ENCODE measurements at regions not wholly inside any gene's neighbourhood (a gene's known extent, or its start where the extent isn't known, plus 50 kb on each side); places are given as distances from the start of the nearest gene placed in this dataset.
"Not testable (repeated sequence)": the region's sequence is repeated elsewhere in the genome, so short reads cannot be mapped to it uniquely, and the experiment has no call there.

GRCh38 chr6:11403035-11403601 lies 134.4 kb upstream of the TMEM170B start:
- TF ChIP-seq CTCF (IDR thresholded peaks at IDR 0.05) (no peak), POLR2AphosphoS5 (IDR thresholded peaks at IDR 0.05) (no peak), EP300 (IDR thresholded peaks at IDR 0.05) (no peak), POLR2A (IDR thresholded peaks at IDR 0.05) (no peak)

DNA sequence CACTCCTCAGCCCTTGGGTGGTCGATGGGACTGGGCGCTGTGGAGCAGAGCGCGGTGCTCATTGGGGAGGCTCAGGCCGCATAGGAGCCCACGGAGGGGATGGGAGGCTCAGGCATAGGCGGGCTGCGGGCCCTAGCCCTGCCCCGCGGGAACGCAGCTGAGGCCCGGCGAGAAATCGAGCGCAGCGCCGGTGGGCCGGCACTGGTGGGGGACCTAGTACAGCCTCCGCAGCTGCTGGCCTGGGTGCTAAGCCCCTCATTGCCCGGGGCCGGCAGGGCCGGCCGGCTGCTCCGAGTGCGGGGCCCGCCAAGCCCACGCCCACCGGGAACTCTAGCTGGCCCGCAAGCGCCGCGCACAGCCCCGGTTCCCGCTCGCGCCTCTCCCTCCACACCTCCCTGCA lies 135.0 kb upstream of the TMEM170B start:
- H3K36me3 ChIP-seq; intact Hi-C loops (cut with DNase I); DNase-seq; H3K4me3 ChIP-seq; H3K27me3 ChIP-seq; H3K27ac ChIP-seq; H3K4me1 ChIP-seq; H3K9me3 ChIP-seq: not testable (repeated sequence)
- 96 to 97% methylated on average over 36 of the region's 36 CpGs for whole genome bisulfite sequencing, 2 donors

More at GRCh38 chr6:11403035-11403601, 134.4 kb upstream of the TMEM170B start:
- no peaks in the 10 kb centered on the region for H3K27me3 ChIP-seq
- H3K36me3 ChIP-seq = no peaks in the 10 kb centered on the region
- H3K4me3 ChIP-seq = no peak overlapping the region
- 88 to 96% methylated on average over 11 of the region's 11 CpGs for WGBS, 2 donors
- H3K27ac ChIP-seq = no peak overlapping the region
- no peak for DNase-seq
- intact Hi-C loops (cut with DNase I) = no loop called here
- no peaks in the 10 kb centered on the region for H3K9me3 ChIP-seq
- H3K4me1 ChIP-seq = no peaks in the 10 kb centered on the region

DNA sequence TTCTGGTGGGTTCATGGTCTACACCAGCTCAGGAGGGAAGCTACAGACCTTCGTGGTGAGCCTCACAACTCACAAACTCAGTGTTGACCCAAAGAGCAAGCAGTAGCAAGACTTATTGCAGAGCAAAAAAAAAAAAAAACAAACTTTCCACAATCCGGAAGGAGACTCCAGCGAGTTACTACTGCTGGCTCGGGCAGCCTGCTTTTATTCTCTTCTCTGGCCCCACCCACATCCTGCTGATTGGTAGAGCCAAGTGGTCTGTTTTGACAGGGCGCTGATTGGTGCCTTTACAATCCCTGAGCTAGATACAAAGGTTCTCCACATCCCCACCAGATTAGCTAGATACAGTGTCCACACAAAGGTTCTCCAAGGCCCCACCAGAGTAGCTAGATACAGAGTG lies 135.6 kb upstream of the TMEM170B start:
- DNase-seq; intact Hi-C loops (cut with DNase I); H3K4me1 ChIP-seq; H3K9me3 ChIP-seq; H3K27me3 ChIP-seq; H3K27ac ChIP-seq; H3K36me3 ChIP-seq; H3K4me3 ChIP-seq: not testable (repeated sequence)
- WGBS, 2 donors = 84 to 91% methylated on average over 5 of the region's 5 CpGs

- WGBS, 2 donors = 35 to 76% methylated on average over 6 of the region's 6 CpGs
- no peaks in the 10 kb centered on the region for H3K36me3 ChIP-seq
- no peak for TF ChIP-seq POLR2AphosphoS5 (IDR thresholded peaks at IDR 0.05)
- no peak for TF ChIP-seq CTCF (IDR thresholded peaks at IDR 0.05)
- no peak for TF ChIP-seq EP300 (IDR thresholded peaks at IDR 0.05)
- no peak for TF ChIP-seq POLR2A (IDR thresholded peaks at IDR 0.05)
- no peaks in the 10 kb centered on the region for H3K9me3 ChIP-seq
- H3K27me3 ChIP-seq = no peaks in the 10 kb centered on the region
- H3K4me3 ChIP-seq = no peak overlapping the region
- no peak overlapping the region for H3K27ac ChIP-seq
- no peak for DNase-seq
- intact Hi-C loops (cut with DNase I) = no loop called here
- no peaks in the 10 kb centered on the region for H3K4me1 ChIP-seq
Observed at GRCh38 chr6:11398451-11399326, 138.9 kb upstream of the TMEM170B start.

DNA sequence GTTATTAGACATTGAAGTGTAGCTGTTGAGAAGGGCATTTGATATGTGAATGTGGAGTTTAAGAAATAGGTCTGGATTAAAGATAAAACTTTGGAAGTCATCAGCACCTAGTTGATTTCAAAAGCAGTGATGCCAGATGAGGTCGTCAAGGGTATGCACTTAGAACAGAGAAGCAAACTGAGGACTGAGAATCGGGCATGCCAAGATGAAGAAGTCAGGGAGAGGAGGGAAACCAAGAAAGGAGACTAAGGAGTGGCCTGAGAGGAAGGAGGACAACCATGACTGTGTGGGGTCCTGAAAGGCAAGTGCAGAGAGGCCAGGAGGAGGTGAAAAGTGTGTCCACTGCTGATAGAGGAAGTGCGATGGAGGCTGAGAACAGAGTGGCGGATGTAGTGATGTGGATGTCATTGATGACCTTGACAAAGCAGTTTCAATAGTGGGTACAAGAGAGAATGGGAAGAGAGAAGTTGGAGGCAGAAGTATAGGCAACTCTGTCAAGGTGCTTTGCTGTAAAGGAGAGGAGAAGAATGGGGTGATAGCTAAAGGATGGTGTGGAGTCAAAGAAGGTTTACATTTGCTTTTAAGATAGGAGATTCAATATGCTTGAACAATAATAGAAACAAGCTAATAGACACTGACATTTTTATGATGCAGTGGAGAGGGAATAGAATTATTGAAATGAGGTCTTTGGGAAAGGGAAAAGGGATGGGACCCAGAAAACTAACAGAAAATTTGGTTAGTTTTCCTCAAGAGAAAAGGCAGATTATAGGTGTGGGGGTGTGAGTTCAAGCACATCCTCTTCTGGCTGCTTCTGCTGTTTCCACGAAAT lies 139.7 kb upstream of the TMEM170B start:
- DNase-seq = no peak
- Histone ChIP-seq H3K4me3 (no peak overlapping the region), H3K9me3 (no peaks in the 10 kb centered on the region), H3K27ac (no peak overlapping the region), H3K4me1 (no peaks in the 10 kb centered on the region), H3K27me3 (no peaks in the 10 kb centered on the region), H3K36me3 (no peaks in the 10 kb centered on the region)
- 90 to 94% methylated on average over 5 of the region's 5 CpGs for whole genome bisulfite sequencing, 2 donors
- TF ChIP-seq CTCF (IDR thresholded peaks at IDR 0.05) = no peak
- intact Hi-C loops (cut with DNase I) = no loop called here
